ENCODE measurements at regions not wholly inside any gene's neighbourhood (a gene's known extent, or its start where the extent isn't known, plus 50 kb on each side); places are given as distances from the start of the nearest gene placed in this dataset.

- Histone ChIP-seq H3K4me3 (replicated peaks; ENCODE audit: insufficient read depth, low read length) (no peak overlapping the region), H3K27ac (replicated peaks) (no peak overlapping the region), H3K27me3 (ENCODE audit: insufficient read depth, poor library complexity, severe bottlenecking) (no peaks in the 10 kb centered on the region)
- no peak for DNase-seq (ENCODE audit: low read depth in 1 of 2, low spot score in 1 of 2)
- TF ChIP-seq CTCF (IDR thresholded peaks at IDR 0.05; ENCODE audit: insufficient read depth, low read length) (no peak), GABPA (IDR thresholded peaks at IDR 0.05; ENCODE audit: low read depth) (no peak), REST (IDR thresholded peaks at IDR 0.05; ENCODE audit: insufficient replicate concordance, low read depth) (no peak), SPI1 (IDR thresholded peaks at IDR 0.05; ENCODE audit: borderline replicate concordance, low read depth) (no peak), POLR2AphosphoS5 (IDR thresholded peaks at IDR 0.05; ENCODE audit: low read depth) (no peak)
Observed at GRCh38 chr4:147378780-147379179, 102.1 kb upstream of the EDNRA start.

GRCh38 chr4:147381749-147382148, 99.1 kb upstream of the EDNRA start:
- DNase-seq (ENCODE audit: low read depth in 1 of 2, low spot score in 1 of 2), result no peak
- no peak overlapping the region for H3K4me3 ChIP-seq (replicated peaks; ENCODE audit: insufficient read depth, low read length)
- TF ChIP-seq GABPA (IDR thresholded peaks at IDR 0.05; ENCODE audit: low read depth), result no peak
- TF ChIP-seq POLR2AphosphoS5 (IDR thresholded peaks at IDR 0.05; ENCODE audit: low read depth), result no peak
- no peak for TF ChIP-seq SPI1 (IDR thresholded peaks at IDR 0.05; ENCODE audit: borderline replicate concordance, low read depth)
- no peak for TF ChIP-seq CTCF (IDR thresholded peaks at IDR 0.05; ENCODE audit: insufficient read depth, low read length)
- TF ChIP-seq REST (IDR thresholded peaks at IDR 0.05; ENCODE audit: insufficient replicate concordance, low read depth), result no peak
- no peaks in the 10 kb centered on the region for H3K27me3 ChIP-seq (ENCODE audit: insufficient read depth, poor library complexity, severe bottlenecking)
- H3K27ac ChIP-seq (replicated peaks), result no peak overlapping the region

GRCh38 chr4:147388018-147388417, 92.9 kb upstream of the EDNRA start:
- H3K4me3 ChIP-seq (replicated peaks; ENCODE audit: insufficient read depth, low read length), result no peak overlapping the region
- TF ChIP-seq REST (IDR thresholded peaks at IDR 0.05; ENCODE audit: insufficient replicate concordance, low read depth) (no peak), CTCF (IDR thresholded peaks at IDR 0.05; ENCODE audit: insufficient read depth, low read length) (no peak), POLR2AphosphoS5 (IDR thresholded peaks at IDR 0.05; ENCODE audit: low read depth) (no peak), SPI1 (IDR thresholded peaks at IDR 0.05; ENCODE audit: borderline replicate concordance, low read depth) (no peak), GABPA (IDR thresholded peaks at IDR 0.05; ENCODE audit: low read depth) (no peak)
- H3K27me3 ChIP-seq (ENCODE audit: insufficient read depth, poor library complexity, severe bottlenecking), result no peaks in the 10 kb centered on the region
- DNase-seq (ENCODE audit: low read depth in 1 of 2, low spot score in 1 of 2), result no peak
- no peak overlapping the region for H3K27ac ChIP-seq (replicated peaks)
